GM19438 (cell line): ENCODE measurements at regions not wholly inside any gene's neighbourhood (a gene's known extent, or its start where the extent isn't known, plus 50 kb on each side); places are given as distances from the start of the nearest gene placed in this dataset.
"Not testable (repeated sequence)": the region's sequence is repeated elsewhere in the genome, so short reads cannot be mapped to it uniquely, and the experiment has no call there.

Experiments used
- ATAC-seq: cut with Tn5 transposase; IDR thresholded peaks from one replicate; pipeline ENCODE4 v1.9.1; 2021; ENCODE audit warnings: low read depth; ENCODE audit not compliant: unreplicated experiment

DNA sequence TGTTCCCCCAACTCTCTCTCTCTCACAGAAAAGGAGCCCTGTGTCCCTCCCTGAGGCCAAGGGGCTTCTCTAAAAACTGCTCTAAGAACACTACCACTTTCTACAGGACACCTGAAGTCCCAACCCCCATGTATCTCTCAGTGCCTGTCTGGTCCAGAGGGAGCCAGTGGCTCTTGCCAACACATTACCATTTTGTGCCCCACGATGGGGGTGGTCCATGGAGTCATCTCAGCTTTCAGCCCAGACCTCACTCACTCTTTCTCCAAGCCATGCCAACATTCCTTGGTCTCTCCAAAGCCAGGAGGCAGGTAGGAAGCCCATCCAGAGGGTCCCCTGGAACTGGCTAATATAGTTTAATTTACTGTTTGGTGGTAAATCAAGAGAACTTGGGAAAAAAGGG lies 962.1 kb upstream of the DEFB115 start:
- ATAC-seq, result not testable (repeated sequence)

- ATAC-seq, result not testable (repeated sequence)
Measured at GRCh38 chr20:30295967-30296366, 961.5 kb upstream of the DEFB115 start.

- not testable (repeated sequence) for ATAC-seq
Measured at GRCh38 chr20:30297878-30298595, 959.4 kb upstream of the DEFB115 start.

GRCh38 chr20:30300220-30300642 lies 957.2 kb upstream of the DEFB115 start:
- not testable (repeated sequence) for ATAC-seq

GRCh38 chr20:30302786-30303185 lies 954.7 kb upstream of the DEFB115 start:
- not testable (repeated sequence) for ATAC-seq

GRCh38 chr20:30309938-30310337 lies 947.5 kb upstream of the DEFB115 start:
- not testable (repeated sequence) for ATAC-seq

GRCh38 chr20:30310385-30310784 lies 947.1 kb upstream of the DEFB115 start:
- ATAC-seq, result not testable (repeated sequence)

- ATAC-seq, result not testable (repeated sequence)
Measured at GRCh38 chr20:30312220-30312619, 945.2 kb upstream of the DEFB115 start.

GRCh38 chr20:30313660-30314059 lies 943.8 kb upstream of the DEFB115 start:
- ATAC-seq, result not testable (repeated sequence)

DNA sequence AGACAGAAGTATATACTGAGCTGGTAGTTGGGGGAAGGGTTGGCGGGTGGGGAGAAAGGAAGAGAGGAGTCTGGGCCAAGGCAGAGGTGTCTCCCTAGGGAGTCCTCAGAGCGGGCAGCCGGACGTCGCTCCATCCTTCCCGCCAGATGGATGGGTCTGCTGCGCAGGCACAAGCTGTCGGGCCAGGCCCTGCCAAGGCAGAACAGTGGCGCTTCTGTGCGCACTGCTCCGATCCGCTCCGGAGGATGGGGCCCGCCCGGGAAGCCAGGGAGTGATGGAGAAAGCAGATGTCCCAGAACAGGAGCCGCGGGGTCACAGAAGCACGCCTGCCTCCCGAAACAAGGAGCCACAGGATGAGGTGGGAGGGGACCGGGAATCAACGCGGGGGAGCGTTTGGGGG lies 941.4 kb upstream of the DEFB115 start:
- not testable (repeated sequence) for ATAC-seq

GRCh38 chr20:30316532-30317299 lies 940.7 kb upstream of the DEFB115 start:
- not testable (repeated sequence) for ATAC-seq

DNA sequence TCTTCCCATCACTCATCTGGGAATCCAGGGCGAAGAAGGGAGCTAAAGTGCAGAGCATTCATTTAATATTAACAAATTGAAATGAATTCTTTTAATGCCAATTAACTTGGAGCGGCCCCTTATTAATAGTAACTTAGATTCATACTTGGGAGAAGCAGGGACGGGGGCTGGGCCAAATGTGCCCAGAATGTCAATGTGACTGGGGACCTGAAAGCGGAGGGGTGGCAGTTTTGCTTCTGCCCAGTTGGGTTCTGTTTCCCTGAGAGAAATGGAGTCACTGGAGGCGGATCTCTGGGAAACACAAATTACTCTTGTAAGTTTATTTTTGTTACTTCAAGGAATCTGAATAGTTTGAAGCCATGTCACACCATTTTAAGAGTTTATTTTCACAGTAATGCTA lies 923.7 kb upstream of the DEFB115 start:
- not testable (repeated sequence) for ATAC-seq

DNA sequence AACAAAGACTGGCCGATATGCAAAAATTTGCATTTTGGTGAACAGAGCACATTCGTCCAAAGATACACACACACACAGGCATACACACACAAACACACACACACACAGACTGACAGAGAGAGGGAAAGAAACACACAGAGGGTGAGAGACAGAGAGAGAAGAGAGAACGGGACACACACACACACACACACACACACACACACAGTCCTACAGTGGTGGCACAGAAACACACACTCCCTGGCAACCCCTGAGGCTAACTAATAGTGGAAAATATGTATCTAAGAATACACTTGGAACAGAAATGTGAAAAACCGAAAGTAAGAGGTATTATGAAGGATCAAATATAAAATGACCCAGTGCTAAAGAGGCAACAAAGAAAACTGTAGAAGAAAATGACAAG lies 919.9 kb upstream of the DEFB115 start:
- ATAC-seq, result not testable (repeated sequence)

- ATAC-seq, result not testable (repeated sequence)
Measured at GRCh38 chr20:30348932-30349331, 908.5 kb upstream of the DEFB115 start.

DNA sequence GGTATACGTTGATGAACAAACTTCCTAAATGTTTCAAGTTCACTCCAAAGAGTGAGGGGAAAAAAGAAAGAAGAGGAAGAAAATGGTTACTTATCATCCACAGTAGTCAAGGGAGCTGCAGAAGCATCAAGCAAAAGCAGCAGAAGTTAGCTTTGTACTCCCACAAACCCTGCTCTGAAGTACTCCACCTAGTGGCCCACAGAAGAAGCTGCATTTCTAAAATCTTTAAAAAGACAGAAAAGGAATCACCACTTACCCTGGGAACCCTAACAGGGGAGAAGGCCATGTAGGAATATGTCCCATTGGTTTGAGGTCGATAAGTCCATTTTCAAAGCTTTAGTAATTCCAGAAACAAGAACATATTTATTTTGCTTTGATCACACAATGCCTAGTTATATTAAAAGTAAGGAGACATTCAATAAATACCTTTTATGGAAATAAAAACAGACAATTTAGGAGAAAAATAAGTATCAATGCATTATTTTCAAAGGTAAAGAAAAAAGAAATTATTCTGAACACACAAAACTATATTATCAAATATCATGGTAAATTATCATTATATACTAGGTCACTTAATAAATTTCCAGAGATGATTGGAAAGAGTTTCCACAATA lies 900.5 kb upstream of the DEFB115 start:
- not testable (repeated sequence) for ATAC-seq

DNA sequence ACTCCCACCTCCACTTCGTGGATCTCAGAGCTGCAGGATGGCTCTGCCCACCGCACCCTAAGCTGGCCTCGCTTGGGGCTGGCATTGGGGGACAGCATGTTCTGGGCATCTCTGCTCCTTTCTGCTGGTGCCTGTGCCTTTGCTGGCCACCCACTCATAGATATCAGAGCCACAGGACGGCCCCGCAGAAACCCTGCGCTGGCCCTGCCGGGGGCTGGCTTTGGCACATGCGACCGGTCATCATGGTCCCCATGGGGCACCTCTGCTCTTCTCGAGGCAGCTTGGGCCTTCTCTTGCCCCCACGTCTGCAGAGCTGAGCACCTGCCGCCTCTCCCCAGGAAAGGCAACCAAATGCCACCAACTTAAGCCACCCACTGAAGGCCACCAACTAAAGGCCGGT lies 895.7 kb upstream of the DEFB115 start:
- ATAC-seq, result not testable (repeated sequence)

- ATAC-seq, result not testable (repeated sequence)
Measured at GRCh38 chr20:30376430-30376766, 881.1 kb upstream of the DEFB115 start.

DNA sequence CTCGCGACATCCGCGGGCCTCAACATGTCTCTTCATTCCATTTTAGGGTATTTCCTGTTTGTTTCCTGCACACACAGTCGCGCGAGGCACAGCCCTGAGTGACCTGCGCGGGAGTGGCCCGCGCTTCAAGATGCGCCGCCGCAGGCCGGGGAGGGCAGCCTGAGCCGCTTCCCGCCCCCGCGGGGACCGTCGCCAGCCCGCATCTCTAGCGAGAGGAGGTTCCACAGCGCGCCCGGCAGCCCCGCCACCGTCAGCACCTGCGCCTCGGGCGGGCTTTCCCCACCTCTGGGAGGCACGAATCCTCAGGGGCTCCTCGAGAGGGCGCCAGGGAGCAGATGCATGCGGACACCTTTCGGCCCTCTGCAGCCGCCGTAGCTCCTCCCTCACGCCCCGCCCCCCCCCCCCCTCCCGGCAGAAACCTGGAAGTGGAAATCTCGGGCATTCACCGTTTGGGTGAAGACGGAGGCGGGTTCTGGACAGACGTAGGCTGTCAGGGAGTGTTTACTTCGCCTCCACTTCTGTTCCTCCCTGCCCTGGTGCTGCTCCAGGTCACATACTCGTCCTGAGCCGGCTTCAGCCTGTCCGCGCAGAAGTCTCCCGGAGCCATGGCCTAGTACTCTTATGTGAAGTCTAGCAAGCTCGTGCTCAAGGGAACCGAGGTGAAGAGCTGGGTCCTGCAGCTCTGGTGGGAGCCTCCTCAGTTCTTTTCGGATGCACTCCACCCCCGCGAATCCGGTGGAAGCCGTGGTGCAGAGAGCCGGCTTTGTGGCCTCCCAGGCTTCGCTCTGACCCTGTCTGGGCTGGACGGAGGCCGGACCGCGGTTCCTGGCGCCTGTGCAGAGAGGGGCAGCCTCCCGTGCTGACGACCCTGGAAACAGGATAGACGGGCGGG lies 880.5 kb upstream of the DEFB115 start:
- peak; percentile 91 for ATAC-seq

GRCh38 chr20:30378317-30378716 lies 879.1 kb upstream of the DEFB115 start:
- not testable (repeated sequence) for ATAC-seq

- ATAC-seq, result not testable (repeated sequence)
Measured at GRCh38 chr20:30378721-30379120, 878.7 kb upstream of the DEFB115 start.
